ENCODE measurements at regions not wholly inside any gene's neighbourhood (a gene's known extent, or its start where the extent isn't known, plus 50 kb on each side); places are given as distances from the start of the nearest gene placed in this dataset.

DNA sequence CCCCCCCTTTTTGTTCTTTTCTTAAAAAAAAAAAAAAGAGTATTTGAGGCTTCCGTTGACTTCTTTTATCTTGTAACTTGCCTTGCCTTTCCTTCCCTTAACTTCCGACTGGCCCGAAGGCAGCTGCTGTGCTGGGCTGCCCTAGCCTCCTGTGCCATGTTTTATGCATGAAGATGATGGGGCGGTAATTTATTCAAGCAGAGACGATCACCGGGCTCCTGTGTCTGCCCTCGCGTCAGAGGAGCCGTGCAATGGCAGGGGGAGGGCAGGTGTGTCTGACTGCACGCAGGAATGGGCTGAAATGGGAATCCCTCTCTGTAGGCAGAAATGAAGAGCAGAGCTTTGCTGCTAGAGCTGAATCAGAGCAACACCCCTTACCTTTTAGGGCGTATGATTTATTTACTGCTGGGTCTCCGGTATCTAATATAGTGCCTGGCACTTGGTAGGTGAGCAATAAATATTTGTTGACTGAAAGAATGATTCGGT, 106.3 kb upstream of the RIPOR2 start:
- 0% methylated on average over 5 of the region's 13 CpGs for WGBS (ENCODE audit: insufficient coverage)
- Mint-ChIP-seq H3K9me3 (no peaks in the 10 kb centered on the region), H3K4me1 (peaks cover 63 to 70% (median 64%) of the 10 kb centered on the region in 3 donors), H3K27ac (peak overlapping the region; percentile 95 to 100), H3K4me3 (peak overlapping the region; percentile 95 to 100 (median 98)), H3K27me3 (no peaks in the 10 kb centered on the region), H3K36me3 (no peaks in the 10 kb centered on the region)
- Histone ChIP-seq H3K4me3 (ENCODE audit: control insufficient read depth in 1 of 2, extremely low read depth in 1 of 2, low read length in 1 of 2) (peak overlapping the region; percentile 75 to 80), H3K36me3 (ENCODE audit: control insufficient read depth in 2 of 2, extremely low read depth in 1 of 2, insufficient read depth in 1 of 2, low read length in 1 of 2) (peaks cover 0 to 2% of the 10 kb centered on the region in 2 donors), H3K4me1 (ENCODE audit: control insufficient read depth in 1 of 2, extremely low read depth in 1 of 2, insufficient read depth in 2 of 2, low read length in 2 of 2) (peaks cover 30 to 53% of the 10 kb centered on the region in 2 experiments), H3K27me3 (replicated peaks in 1 of 2; ENCODE audit: control insufficient read depth in 2 of 2, extremely low read depth in 1 of 2, insufficient read depth in 2 of 2, low read length in 1 of 2) (no peaks in the 10 kb centered on the region), H3K27ac (ENCODE audit: low read length) (peak overlapping the region; percentile 93), H3K9me3 (no peaks in the 10 kb centered on the region)
- CTCF ChIA-PET, result interaction anchor here (0.6 to 2.6 kb wide), 9 partner anchors 10 to 327 kb away, joined by 3 to 28 read pairs (median 5); no protein-coding TSS in a partner anchor
- ATAC-seq (replicated peaks in 1 of 4) (peak; percentile 62 to 78 (median 72)), DNase-seq (peak in 34 of 35 experiments; percentile 18 to 75 (median 37))
- POLR2A ChIA-PET, result interaction anchor here (0.6 to 1.8 kb wide), 4 partner anchors 14 to 105 kb away, joined by 4 to 9 read pairs (median 4); no protein-coding TSS in a partner anchor

DNA sequence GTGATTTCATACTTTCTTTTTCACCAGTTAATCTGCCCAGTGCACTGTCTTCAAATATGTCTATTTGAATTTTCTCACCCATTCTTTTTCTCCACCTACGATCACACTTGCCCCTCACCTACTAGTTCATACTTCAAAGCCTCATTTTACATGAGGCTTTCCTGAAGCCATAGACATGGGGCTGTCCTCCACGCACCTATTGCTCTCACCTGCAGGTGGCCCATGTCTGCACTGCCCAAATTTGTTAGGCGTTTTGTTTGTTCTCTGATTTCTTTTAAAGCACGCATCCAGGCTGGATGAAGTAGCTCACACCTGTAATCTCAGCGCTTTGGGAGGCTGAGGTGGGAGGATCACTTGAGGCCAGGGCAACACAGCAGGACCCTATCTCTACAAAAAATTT, 106.8 kb upstream of the RIPOR2 start:
- Mint-ChIP-seq H3K36me3 (no peaks in the 10 kb centered on the region), H3K27ac (peak overlapping the region; percentile 95 to 100), H3K4me1 (peaks cover 59 to 66% (median 59%) of the 10 kb centered on the region in 3 donors), H3K4me3 (peak overlapping the region; percentile 95 to 100 (median 98)), H3K27me3 (no peaks in the 10 kb centered on the region), H3K9me3 (no peaks in the 10 kb centered on the region)
- POLR2A ChIA-PET, result interaction anchor here (0.6 to 1.8 kb wide), 5 partner anchors 8 to 471 kb away, joined by 3 to 9 read pairs (median 5); no protein-coding TSS in a partner anchor
- Histone ChIP-seq H3K4me1 (ENCODE audit: control insufficient read depth in 1 of 2, extremely low read depth in 1 of 2, insufficient read depth in 2 of 2, low read length in 2 of 2) (peaks cover 30 to 49% of the 10 kb centered on the region in 2 experiments), H3K9me3 (no peaks in the 10 kb centered on the region), H3K4me3 (ENCODE audit: control insufficient read depth in 1 of 2, extremely low read depth in 1 of 2, low read length in 1 of 2) (peak overlapping the region; percentile 75 to 80), H3K36me3 (ENCODE audit: control insufficient read depth in 2 of 2, extremely low read depth in 1 of 2, insufficient read depth in 1 of 2, low read length in 1 of 2) (peaks cover 0 to 2% of the 10 kb centered on the region in 2 donors), H3K27ac (ENCODE audit: low read length) (peak overlapping the region; percentile 93), H3K27me3 (replicated peaks in 1 of 2; ENCODE audit: control insufficient read depth in 2 of 2, extremely low read depth in 1 of 2, insufficient read depth in 2 of 2, low read length in 1 of 2) (no peaks in the 10 kb centered on the region)
- no CpG with 5 or more reads among the region's 5 CpGs for WGBS (ENCODE audit: insufficient coverage)
- CTCF ChIA-PET, result interaction anchor here (0.7 to 2.8 kb wide), 12 partner anchors 8 to 186 kb away, joined by 3 to 28 read pairs (median 4); no protein-coding TSS in a partner anchor
- DNase-seq, result peak in 18 of 35 experiments; percentile 9 to 72 (median 36)
- ATAC-seq (replicated peaks in 1 of 4), result peak; percentile 52 to 62 (median 53)

- peaks cover 30 to 47% of the 10 kb centered on the region in 2 experiments for H3K4me1 ChIP-seq (ENCODE audit: control insufficient read depth in 1 of 2, extremely low read depth in 1 of 2, insufficient read depth in 2 of 2, low read length in 2 of 2)
- WGBS (ENCODE audit: insufficient coverage), result no CpG with 5 or more reads among the region's 1 CpG
Measured at GRCh38 chr6:25042984-25043725, 107.4 kb upstream of the RIPOR2 start.

GRCh38 chr6:25043892-25044291, 108.1 kb upstream of the RIPOR2 start:
- CTCF ChIA-PET, result interaction anchor here (0.6 to 2.8 kb wide), 7 partner anchors 16 to 110 kb away, joined by 3 to 28 read pairs (median 3); no protein-coding TSS in a partner anchor
- Histone ChIP-seq H3K9me3 (no peaks in the 10 kb centered on the region), H3K4me1 (ENCODE audit: control insufficient read depth in 1 of 2, extremely low read depth in 1 of 2, insufficient read depth in 2 of 2, low read length in 2 of 2) (peaks cover 25 to 40% of the 10 kb centered on the region in 2 experiments), H3K27ac (ENCODE audit: low read length) (peak overlapping the region; percentile 93), H3K36me3 (ENCODE audit: control insufficient read depth in 2 of 2, extremely low read depth in 1 of 2, insufficient read depth in 1 of 2, low read length in 1 of 2) (no peaks in the 10 kb centered on the region), H3K4me3 (ENCODE audit: control insufficient read depth in 1 of 2, extremely low read depth in 1 of 2, low read length in 1 of 2) (no peak overlapping the region), H3K27me3 (replicated peaks in 1 of 2; ENCODE audit: control insufficient read depth in 2 of 2, extremely low read depth in 1 of 2, insufficient read depth in 2 of 2, low read length in 1 of 2) (no peaks in the 10 kb centered on the region)
- DNase-seq (no peak), ATAC-seq (replicated peaks in 1 of 4) (no peak)
- Mint-ChIP-seq H3K27ac (no peak overlapping the region), H3K36me3 (no peaks in the 10 kb centered on the region), H3K9me3 (no peaks in the 10 kb centered on the region), H3K4me1 (peaks cover 46 to 53% (median 47%) of the 10 kb centered on the region in 3 donors), H3K27me3 (no peaks in the 10 kb centered on the region), H3K4me3 (no peak overlapping the region)
- no CpG with 5 or more reads among the region's 2 CpGs for WGBS (ENCODE audit: insufficient coverage)
- POLR2A ChIA-PET, result interaction anchor here (0.6 to 1.8 kb wide), 2 partner anchors 16 to 1229 kb away, joined by 5 to 6 read pairs; a partner anchor contains a TSS

More at GRCh38 chr6:25042984-25043725, 107.4 kb upstream of the RIPOR2 start:
- peak overlapping the region; percentile 95 to 100 (median 98) for H3K4me3 Mint-ChIP-seq
- no peaks in the 10 kb centered on the region for H3K27me3 Mint-ChIP-seq
- no peaks in the 10 kb centered on the region for H3K9me3 Mint-ChIP-seq
- peak overlapping the region; percentile 93 for H3K27ac ChIP-seq (ENCODE audit: low read length)
- no peaks in the 10 kb centered on the region for H3K9me3 ChIP-seq
- H3K36me3 Mint-ChIP-seq, result no peaks in the 10 kb centered on the region
- peak overlapping the region; percentile 95 to 100 for H3K27ac Mint-ChIP-seq
- ChIA-PET CTCF (interaction anchor here (0.6 to 2.8 kb wide), 13 partner anchors 9 to 187 kb away, joined by 3 to 28 read pairs (median 4); no protein-coding TSS in a partner anchor), POLR2A (interaction anchor here (0.6 to 1.8 kb wide), 5 partner anchors 8 to 472 kb away, joined by 3 to 9 read pairs (median 5); no protein-coding TSS in a partner anchor)
- H3K4me3 ChIP-seq (ENCODE audit: control insufficient read depth in 1 of 2, extremely low read depth in 1 of 2, low read length in 1 of 2), result peak overlapping the region in 1 of 2 donors; percentile 75
- DNase-seq (no peak), ATAC-seq (replicated peaks in 1 of 4) (no peak)
- H3K36me3 ChIP-seq (ENCODE audit: control insufficient read depth in 2 of 2, extremely low read depth in 1 of 2, insufficient read depth in 1 of 2, low read length in 1 of 2), result peaks cover 0 to 2% of the 10 kb centered on the region in 2 donors
- peaks cover 54 to 60% (median 55%) of the 10 kb centered on the region in 3 donors for H3K4me1 Mint-ChIP-seq
- H3K27me3 ChIP-seq (replicated peaks in 1 of 2; ENCODE audit: control insufficient read depth in 2 of 2, extremely low read depth in 1 of 2, insufficient read depth in 2 of 2, low read length in 1 of 2), result no peaks in the 10 kb centered on the region

DNA sequence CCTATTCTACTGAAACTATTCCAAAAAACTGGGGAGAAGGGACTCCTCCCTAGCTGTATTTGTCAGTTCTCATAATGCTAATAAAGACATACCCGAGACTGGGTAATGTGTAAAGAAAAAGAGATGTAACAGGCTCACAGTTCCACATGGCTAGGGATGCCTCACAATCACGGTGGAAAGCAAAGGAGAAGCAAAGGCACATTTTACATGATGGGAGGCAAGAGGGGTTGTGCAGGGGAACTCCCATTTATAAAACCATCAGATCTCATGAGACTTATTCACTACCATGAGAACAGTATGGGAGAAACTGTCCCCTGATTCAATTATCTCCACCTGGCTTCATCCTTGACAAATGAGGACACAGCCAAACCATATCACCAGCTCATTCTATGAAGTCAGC, 111.2 kb upstream of the RIPOR2 start:
- no peaks in the 10 kb centered on the region for H3K27me3 ChIP-seq (replicated peaks in 1 of 2; ENCODE audit: control insufficient read depth in 2 of 2, extremely low read depth in 1 of 2, insufficient read depth in 2 of 2, low read length in 1 of 2)
- no peaks in the 10 kb centered on the region for H3K27me3 Mint-ChIP-seq
- no peak for ATAC-seq (replicated peaks in 1 of 4)

DNA sequence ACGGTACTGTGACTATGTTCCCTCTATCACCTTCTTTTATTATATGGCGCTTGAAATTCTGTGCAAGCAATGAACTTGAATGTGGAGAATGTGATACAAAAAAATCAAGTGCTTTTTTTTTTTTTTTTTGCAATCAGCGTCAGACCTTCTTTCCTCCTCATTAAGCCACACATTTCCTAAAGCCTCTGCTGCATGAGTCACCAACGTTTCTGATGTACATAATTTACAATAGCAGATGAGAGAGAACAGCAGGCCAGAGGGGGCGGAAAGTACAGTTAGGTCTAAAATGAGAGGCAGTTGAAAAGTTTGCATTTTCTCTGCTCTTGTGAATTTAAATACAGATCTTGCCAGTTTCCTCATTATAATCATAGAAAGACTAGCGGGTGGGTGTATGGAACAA, 114.6 kb upstream of the RIPOR2 start:
- Mint-ChIP-seq H3K36me3 (no peaks in the 10 kb centered on the region), H3K27ac (peak overlapping the region; percentile 60 to 73), H3K4me1 (peaks cover 36 to 60% (median 59%) of the 10 kb centered on the region in 3 donors), H3K9me3 (no peaks in the 10 kb centered on the region), H3K4me3 (peak overlapping the region; percentile 11 to 44 (median 26)), H3K27me3 (no peaks in the 10 kb centered on the region)
- Histone ChIP-seq H3K9me3 (no peaks in the 10 kb centered on the region), H3K4me3 (ENCODE audit: control insufficient read depth in 1 of 2, extremely low read depth in 1 of 2, low read length in 1 of 2) (no peak overlapping the region), H3K27ac (ENCODE audit: low read length) (peak overlapping the region; percentile 64), H3K27me3 (replicated peaks in 1 of 2; ENCODE audit: control insufficient read depth in 2 of 2, extremely low read depth in 1 of 2, insufficient read depth in 2 of 2, low read length in 1 of 2) (no peaks in the 10 kb centered on the region), H3K4me1 (ENCODE audit: control insufficient read depth in 1 of 2, extremely low read depth in 1 of 2, insufficient read depth in 2 of 2, low read length in 2 of 2) (peaks cover 8 to 43% of the 10 kb centered on the region in 2 experiments), H3K36me3 (ENCODE audit: control insufficient read depth in 2 of 2, extremely low read depth in 1 of 2, insufficient read depth in 1 of 2, low read length in 1 of 2) (no peaks in the 10 kb centered on the region)
- ChIA-PET POLR2A (no interaction called here), CTCF (interaction anchor here in 1 of 2 donors (1.7 kb wide), 1 partner anchor 10 kb away, joined by 3 read pairs; no protein-coding TSS in a partner anchor)
- WGBS (ENCODE audit: insufficient coverage), result no CpG with 5 or more reads among the region's 6 CpGs
- peak; percentile 94 to 100 (median 98) for ATAC-seq (replicated peaks in 1 of 4)
- peak in 27 of 35 experiments; percentile 15 to 78 (median 42) for DNase-seq

More for the DNA sequence above, 111.2 kb upstream of the RIPOR2 start:
- no peak for DNase-seq
- no peaks in the 10 kb centered on the region for H3K9me3 ChIP-seq
- Mint-ChIP-seq H3K4me3 (no peak overlapping the region), H3K9me3 (no peaks in the 10 kb centered on the region), H3K27ac (no peak overlapping the region), H3K4me1 (peaks cover 40 to 47% (median 45%) of the 10 kb centered on the region in 3 donors), H3K36me3 (no peaks in the 10 kb centered on the region)
- ChIA-PET CTCF (interaction anchor here (0.6 kb wide), 2 partner anchors 11 to 121 kb away, joined by 3 read pairs; no protein-coding TSS in a partner anchor), POLR2A (interaction anchor here in 1 of 2 donors (0.6 to 0.7 kb wide), 2 partner anchors 13 to 1006 kb away, joined by 4 read pairs; no protein-coding TSS in a partner anchor)
- H3K4me3 ChIP-seq (ENCODE audit: control insufficient read depth in 1 of 2, extremely low read depth in 1 of 2, low read length in 1 of 2), result no peak overlapping the region
- no CpG with 5 or more reads among the region's 2 CpGs for WGBS (ENCODE audit: insufficient coverage)
- H3K27ac ChIP-seq (ENCODE audit: low read length), result no peak overlapping the region
- no peaks in the 10 kb centered on the region for H3K36me3 ChIP-seq (ENCODE audit: control insufficient read depth in 2 of 2, extremely low read depth in 1 of 2, insufficient read depth in 1 of 2, low read length in 1 of 2)
- H3K4me1 ChIP-seq (ENCODE audit: control insufficient read depth in 1 of 2, extremely low read depth in 1 of 2, insufficient read depth in 2 of 2, low read length in 2 of 2), result peaks cover 15 to 35% of the 10 kb centered on the region in 2 experiments
